ENCODE measurements at regions not wholly inside any gene's neighbourhood (a gene's known extent, or its start where the extent isn't known, plus 50 kb on each side); places are given as distances from the start of the nearest gene placed in this dataset.

DNA sequence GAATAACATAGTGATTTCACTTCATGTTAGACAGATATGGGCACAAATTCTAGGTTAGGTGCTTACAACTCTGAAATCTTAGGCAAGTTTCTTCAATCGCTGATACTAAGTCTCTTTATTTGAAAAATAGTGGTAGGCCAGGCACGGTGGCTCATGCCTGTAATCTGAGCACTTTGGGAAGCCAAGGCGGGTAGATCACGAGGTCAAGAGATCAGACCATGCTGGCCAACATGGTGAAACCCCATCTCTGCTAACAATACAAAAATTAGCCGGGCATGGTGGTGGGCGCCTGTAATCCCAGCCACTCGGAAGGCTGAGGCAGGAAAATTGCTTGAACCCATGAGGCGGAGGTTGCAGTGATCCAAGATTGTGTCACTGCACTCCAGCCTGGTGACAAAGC lies 729.4 kb downstream of the METTL15 start:
- Histone ChIP-seq H3K36me3 (ENCODE audit: control insufficient read depth in 2 of 2, extremely low read depth in 1 of 2, insufficient read depth in 1 of 2, low read length in 1 of 2) (no peaks in the 10 kb centered on the region), H3K27ac (ENCODE audit: low read length) (no peak overlapping the region), H3K9me3 (no peaks in the 10 kb centered on the region), H3K27me3 (replicated peaks in 1 of 2; ENCODE audit: control insufficient read depth in 2 of 2, extremely low read depth in 1 of 2, insufficient read depth in 2 of 2, low read length in 1 of 2) (no peaks in the 10 kb centered on the region), H3K4me3 (ENCODE audit: control insufficient read depth in 1 of 2, extremely low read depth in 1 of 2, low read length in 1 of 2) (no peak overlapping the region), H3K4me1 (ENCODE audit: control insufficient read depth in 1 of 2, extremely low read depth in 1 of 2, insufficient read depth in 2 of 2, low read length in 2 of 2) (no peaks in the 10 kb centered on the region)
- Mint-ChIP-seq H3K27ac (no peak overlapping the region), H3K36me3 (no peaks in the 10 kb centered on the region), H3K4me1 (no peaks in the 10 kb centered on the region), H3K9me3 (peaks cover 6 to 11% (median 10%) of the 10 kb centered on the region in 3 donors), H3K27me3 (no peaks in the 10 kb centered on the region), H3K4me3 (no peak overlapping the region)
- ChIA-PET POLR2A (no interaction called here), CTCF (no interaction called here)
- ATAC-seq (replicated peaks in 1 of 4) (no peak), DNase-seq (no peak)
- 84% methylated on average over 4 of the region's 8 CpGs for WGBS (ENCODE audit: insufficient coverage)

DNA sequence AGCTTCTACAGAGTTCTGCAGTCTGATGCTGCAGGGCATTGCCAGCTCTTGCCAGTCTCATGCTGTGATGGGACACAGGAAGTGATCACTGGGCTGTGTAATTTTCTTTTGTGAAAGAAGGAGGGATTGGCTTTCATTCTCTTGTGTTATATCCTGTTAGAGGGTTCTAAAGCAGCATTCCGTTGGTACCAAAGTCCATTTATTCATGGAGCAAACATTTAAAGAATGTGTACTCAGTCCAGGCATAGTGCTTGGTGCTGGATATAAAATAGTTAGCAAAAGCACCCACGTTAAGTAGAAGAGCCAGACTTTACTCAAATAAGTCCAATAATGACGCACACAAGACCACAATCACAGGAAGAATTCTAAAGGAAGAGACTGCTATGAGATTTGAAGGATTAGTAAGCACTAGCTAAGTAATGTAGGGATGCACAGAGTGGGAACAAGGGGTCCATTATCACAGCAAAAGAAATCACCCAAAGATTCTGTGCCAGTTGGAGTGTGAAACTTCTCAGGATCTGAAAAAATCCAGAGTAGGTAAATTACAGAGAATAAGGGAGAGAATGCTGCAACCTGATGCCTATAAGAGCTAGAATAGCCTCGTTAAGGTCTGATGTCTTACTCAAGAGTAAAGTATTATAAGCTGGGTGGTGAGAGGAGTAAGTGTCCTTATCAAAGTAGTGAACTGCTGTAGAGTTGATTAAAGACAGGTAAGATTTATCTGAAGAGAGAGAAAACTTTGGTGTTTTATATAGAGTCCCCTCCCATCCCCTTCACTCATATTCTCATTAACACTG lies 728.3 kb downstream of the METTL15 start:
- Histone ChIP-seq H3K9me3 (no peaks in the 10 kb centered on the region), H3K4me3 (ENCODE audit: control insufficient read depth in 1 of 2, extremely low read depth in 1 of 2, low read length in 1 of 2) (no peak overlapping the region), H3K4me1 (ENCODE audit: control insufficient read depth in 1 of 2, extremely low read depth in 1 of 2, insufficient read depth in 2 of 2, low read length in 2 of 2) (no peaks in the 10 kb centered on the region), H3K36me3 (ENCODE audit: control insufficient read depth in 2 of 2, extremely low read depth in 1 of 2, insufficient read depth in 1 of 2, low read length in 1 of 2) (no peaks in the 10 kb centered on the region), H3K27ac (ENCODE audit: low read length) (no peak overlapping the region), H3K27me3 (replicated peaks in 1 of 2; ENCODE audit: control insufficient read depth in 2 of 2, extremely low read depth in 1 of 2, insufficient read depth in 2 of 2, low read length in 1 of 2) (no peaks in the 10 kb centered on the region)
- ATAC-seq (replicated peaks in 1 of 4) (no peak), DNase-seq (no peak)
- WGBS (ENCODE audit: insufficient coverage) = 48% methylated on average over 2 of the region's 4 CpGs
- peaks cover 6 to 14% (median 11%) of the 10 kb centered on the region in 3 donors for H3K9me3 Mint-ChIP-seq
- POLR2A ChIA-PET = no interaction called here
- H3K36me3 Mint-ChIP-seq = no peaks in the 10 kb centered on the region
- H3K4me1 Mint-ChIP-seq = no peaks in the 10 kb centered on the region
- H3K4me3 Mint-ChIP-seq = no peak overlapping the region
- H3K27me3 Mint-ChIP-seq = no peaks in the 10 kb centered on the region
- no peak overlapping the region for H3K27ac Mint-ChIP-seq
- CTCF ChIA-PET = no interaction called here

DNA sequence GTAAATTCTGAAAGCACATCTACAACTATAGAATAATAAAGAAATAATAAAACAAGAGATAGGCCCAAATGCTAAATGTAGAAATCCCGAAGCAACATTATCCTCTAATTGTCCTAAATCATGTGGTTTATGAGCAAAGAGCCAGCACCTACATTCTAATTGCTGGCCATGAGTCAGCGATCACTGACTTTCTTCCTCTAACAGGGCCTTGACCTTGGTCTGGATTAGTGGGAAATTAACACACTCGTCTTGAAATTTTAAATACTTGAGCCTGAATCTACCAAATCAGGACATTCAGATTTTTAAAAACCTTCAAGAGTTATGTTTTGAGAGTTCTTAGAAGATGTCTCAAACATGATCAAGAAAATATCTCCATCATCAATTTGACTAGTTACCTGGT lies 727.6 kb downstream of the METTL15 start:
- H3K27ac Mint-ChIP-seq = no peak overlapping the region
- WGBS (ENCODE audit: insufficient coverage) = no CpG with 5 or more reads among the region's 3 CpGs
- no peak overlapping the region for H3K27ac ChIP-seq (ENCODE audit: low read length)
- no peak overlapping the region for H3K4me3 Mint-ChIP-seq
- H3K27me3 Mint-ChIP-seq = no peaks in the 10 kb centered on the region
- H3K36me3 ChIP-seq (ENCODE audit: control insufficient read depth in 2 of 2, extremely low read depth in 1 of 2, insufficient read depth in 1 of 2, low read length in 1 of 2) = no peaks in the 10 kb centered on the region
- H3K36me3 Mint-ChIP-seq = no peaks in the 10 kb centered on the region
- peaks cover 6 to 16% (median 11%) of the 10 kb centered on the region in 3 donors for H3K9me3 Mint-ChIP-seq
- DNase-seq = no peak
- H3K4me1 ChIP-seq (ENCODE audit: control insufficient read depth in 1 of 2, extremely low read depth in 1 of 2, insufficient read depth in 2 of 2, low read length in 2 of 2) = no peaks in the 10 kb centered on the region
- no peaks in the 10 kb centered on the region for H3K9me3 ChIP-seq
- H3K4me3 ChIP-seq (ENCODE audit: control insufficient read depth in 1 of 2, extremely low read depth in 1 of 2, low read length in 1 of 2) = no peak overlapping the region
- H3K4me1 Mint-ChIP-seq = no peaks in the 10 kb centered on the region
- CTCF ChIA-PET = no interaction called here
- no peaks in the 10 kb centered on the region for H3K27me3 ChIP-seq (replicated peaks in 1 of 2; ENCODE audit: control insufficient read depth in 2 of 2, extremely low read depth in 1 of 2, insufficient read depth in 2 of 2, low read length in 1 of 2)
- POLR2A ChIA-PET = no interaction called here
- no peak for ATAC-seq (replicated peaks in 1 of 4)

DNA sequence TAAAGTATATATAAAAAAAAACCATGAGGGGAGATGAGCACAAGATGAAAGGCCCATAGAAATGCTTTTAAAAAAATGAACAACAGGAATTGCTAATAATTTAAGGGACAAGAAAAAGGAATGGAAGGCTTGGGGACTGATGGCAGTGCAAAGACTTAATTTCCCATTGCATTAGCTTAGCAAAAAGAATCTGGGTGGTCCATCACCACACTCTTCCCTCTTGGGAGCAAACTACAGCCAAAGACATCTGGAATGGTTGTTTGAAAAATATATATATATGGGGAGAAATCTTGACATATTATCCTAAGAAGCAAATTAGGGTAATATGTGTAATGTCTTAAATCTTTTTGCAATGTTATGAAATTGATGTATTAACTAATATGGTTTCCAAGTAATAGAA lies 727.1 kb downstream of the METTL15 start:
- CTCF ChIA-PET = no interaction called here

DNA sequence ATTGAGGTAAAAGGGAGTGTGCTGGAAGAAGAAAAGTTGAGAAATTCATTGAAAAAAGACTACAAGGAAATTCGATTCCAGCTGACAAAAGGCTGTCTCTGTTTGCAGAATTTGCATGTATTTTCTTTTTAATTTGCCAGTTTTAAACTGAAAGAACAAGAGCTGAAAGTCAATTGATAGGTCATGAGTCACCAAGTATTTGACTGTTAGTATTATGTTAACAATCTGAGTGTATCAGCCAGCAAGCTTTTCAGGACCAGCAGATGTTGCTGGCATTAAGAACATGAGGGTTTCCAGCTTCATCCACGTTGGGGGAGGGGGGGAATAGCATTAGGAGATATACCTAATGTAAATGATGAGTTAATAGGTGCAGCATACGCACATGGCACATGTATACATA lies 726.7 kb downstream of the METTL15 start:
- CTCF ChIA-PET = no interaction called here
- WGBS (ENCODE audit: insufficient coverage) = 25% methylated on average over 2 of the region's 3 CpGs

More for the DNA sequence above, 727.1 kb downstream of the METTL15 start:
- H3K27ac ChIP-seq (ENCODE audit: low read length) = no peak overlapping the region
- no peaks in the 10 kb centered on the region for H3K4me1 ChIP-seq (ENCODE audit: control insufficient read depth in 1 of 2, extremely low read depth in 1 of 2, insufficient read depth in 2 of 2, low read length in 2 of 2)
- H3K4me1 Mint-ChIP-seq = no peaks in the 10 kb centered on the region
- H3K4me3 Mint-ChIP-seq = no peak overlapping the region
- H3K9me3 Mint-ChIP-seq = peaks cover 6 to 13% (median 11%) of the 10 kb centered on the region in 3 donors
- ATAC-seq (replicated peaks in 1 of 4) (no peak), DNase-seq (no peak)
- POLR2A ChIA-PET = no interaction called here
- no peaks in the 10 kb centered on the region for H3K27me3 Mint-ChIP-seq
- no peaks in the 10 kb centered on the region for H3K36me3 Mint-ChIP-seq
- no peak overlapping the region for H3K27ac Mint-ChIP-seq
- H3K27me3 ChIP-seq (replicated peaks in 1 of 2; ENCODE audit: control insufficient read depth in 2 of 2, extremely low read depth in 1 of 2, insufficient read depth in 2 of 2, low read length in 1 of 2) = no peaks in the 10 kb centered on the region
- H3K36me3 ChIP-seq (ENCODE audit: control insufficient read depth in 2 of 2, extremely low read depth in 1 of 2, insufficient read depth in 1 of 2, low read length in 1 of 2) = no peaks in the 10 kb centered on the region
- no peak overlapping the region for H3K4me3 ChIP-seq (ENCODE audit: control insufficient read depth in 1 of 2, extremely low read depth in 1 of 2, low read length in 1 of 2)
- H3K9me3 ChIP-seq = no peaks in the 10 kb centered on the region

DNA sequence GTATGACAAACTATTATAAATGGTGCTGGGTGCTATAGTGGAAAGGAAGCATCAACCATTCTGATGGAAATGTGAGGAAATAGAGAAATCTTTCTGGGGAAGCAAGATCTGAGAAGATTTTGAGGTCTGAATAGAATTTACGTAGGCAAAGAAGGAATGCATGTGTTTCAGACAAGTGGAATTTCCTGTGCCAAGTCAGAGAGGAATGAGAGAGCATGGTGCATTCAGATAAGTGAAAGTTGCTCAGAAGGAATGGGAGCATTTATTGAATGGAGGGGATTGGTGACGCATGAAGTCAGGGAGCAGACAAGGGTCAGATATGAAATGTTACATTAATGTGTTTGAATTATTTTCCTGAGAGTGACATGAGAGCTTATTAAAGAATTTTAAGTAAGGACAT lies 725.5 kb downstream of the METTL15 start:
- ChIA-PET POLR2A (no interaction called here), CTCF (no interaction called here)
- 68% methylated on average over 2 of the region's 2 CpGs for WGBS (ENCODE audit: insufficient coverage)
- Histone ChIP-seq H3K4me3 (ENCODE audit: control insufficient read depth in 1 of 2, extremely low read depth in 1 of 2, low read length in 1 of 2) (no peak overlapping the region), H3K4me1 (ENCODE audit: control insufficient read depth in 1 of 2, extremely low read depth in 1 of 2, insufficient read depth in 2 of 2, low read length in 2 of 2) (no peaks in the 10 kb centered on the region), H3K36me3 (ENCODE audit: control insufficient read depth in 2 of 2, extremely low read depth in 1 of 2, insufficient read depth in 1 of 2, low read length in 1 of 2) (no peaks in the 10 kb centered on the region), H3K27ac (ENCODE audit: low read length) (no peak overlapping the region), H3K27me3 (replicated peaks in 1 of 2; ENCODE audit: control insufficient read depth in 2 of 2, extremely low read depth in 1 of 2, insufficient read depth in 2 of 2, low read length in 1 of 2) (no peaks in the 10 kb centered on the region), H3K9me3 (peaks cover 2% of the 10 kb centered on the region)
- Mint-ChIP-seq H3K4me3 (no peak overlapping the region), H3K9me3 (peaks cover 9 to 22% (median 11%) of the 10 kb centered on the region in 3 donors), H3K27me3 (no peaks in the 10 kb centered on the region), H3K4me1 (no peaks in the 10 kb centered on the region), H3K27ac (no peak overlapping the region), H3K36me3 (no peaks in the 10 kb centered on the region)
- DNase-seq = no peak
- no peak for ATAC-seq (replicated peaks in 1 of 4)

More for the DNA sequence above, 726.7 kb downstream of the METTL15 start:
- H3K4me1 ChIP-seq (ENCODE audit: control insufficient read depth in 1 of 2, extremely low read depth in 1 of 2, insufficient read depth in 2 of 2, low read length in 2 of 2) = no peaks in the 10 kb centered on the region
- no peak for DNase-seq
- ATAC-seq (replicated peaks in 1 of 4) = no peak
- no peaks in the 10 kb centered on the region for H3K36me3 ChIP-seq (ENCODE audit: control insufficient read depth in 2 of 2, extremely low read depth in 1 of 2, insufficient read depth in 1 of 2, low read length in 1 of 2)
- H3K4me3 Mint-ChIP-seq = no peak overlapping the region
- POLR2A ChIA-PET = no interaction called here
- peaks cover 6 to 13% (median 11%) of the 10 kb centered on the region in 3 donors for H3K9me3 Mint-ChIP-seq
- no peak overlapping the region for H3K27ac ChIP-seq (ENCODE audit: low read length)
- H3K4me1 Mint-ChIP-seq = no peaks in the 10 kb centered on the region
- no peak overlapping the region for H3K27ac Mint-ChIP-seq
- no peaks in the 10 kb centered on the region for H3K36me3 Mint-ChIP-seq
- no peaks in the 10 kb centered on the region for H3K27me3 ChIP-seq (replicated peaks in 1 of 2; ENCODE audit: control insufficient read depth in 2 of 2, extremely low read depth in 1 of 2, insufficient read depth in 2 of 2, low read length in 1 of 2)
- H3K9me3 ChIP-seq = no peaks in the 10 kb centered on the region
- no peak overlapping the region for H3K4me3 ChIP-seq (ENCODE audit: control insufficient read depth in 1 of 2, extremely low read depth in 1 of 2, low read length in 1 of 2)
- H3K27me3 Mint-ChIP-seq = no peaks in the 10 kb centered on the region

DNA sequence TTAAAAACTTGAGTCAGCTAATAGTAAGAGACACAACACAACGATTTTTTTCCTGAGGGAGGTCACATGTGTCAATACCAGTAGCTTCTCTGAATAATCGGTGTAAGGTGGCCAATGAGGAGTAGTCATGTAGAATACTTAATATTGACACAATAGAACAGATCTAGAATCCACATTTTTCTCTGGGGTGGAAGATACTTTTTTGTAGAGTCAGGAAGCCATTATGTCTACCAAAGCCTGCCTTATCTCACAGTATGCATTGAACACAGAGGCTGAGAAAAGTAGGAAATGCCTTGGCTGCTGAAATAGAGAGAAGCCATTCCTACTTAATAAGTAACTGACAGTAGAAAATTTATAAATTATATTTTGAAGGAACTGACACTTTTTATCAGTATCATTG lies 725.0 kb downstream of the METTL15 start:
- H3K27ac ChIP-seq (ENCODE audit: low read length) = no peak overlapping the region
- H3K36me3 Mint-ChIP-seq = no peaks in the 10 kb centered on the region
- no peak overlapping the region for H3K27ac Mint-ChIP-seq
- no peak overlapping the region for H3K4me3 ChIP-seq (ENCODE audit: control insufficient read depth in 1 of 2, extremely low read depth in 1 of 2, low read length in 1 of 2)
- no peaks in the 10 kb centered on the region for H3K27me3 Mint-ChIP-seq
- peaks cover 2% of the 10 kb centered on the region for H3K9me3 ChIP-seq
- no peak for ATAC-seq (replicated peaks in 1 of 4)
- peaks cover 8 to 22% (median 11%) of the 10 kb centered on the region in 3 donors for H3K9me3 Mint-ChIP-seq
- ChIA-PET POLR2A (no interaction called here), CTCF (no interaction called here)
- no peak overlapping the region for H3K4me3 Mint-ChIP-seq
- no peak for DNase-seq
- H3K36me3 ChIP-seq (ENCODE audit: control insufficient read depth in 2 of 2, extremely low read depth in 1 of 2, insufficient read depth in 1 of 2, low read length in 1 of 2) = no peaks in the 10 kb centered on the region
- WGBS (ENCODE audit: insufficient coverage) = no CpG with 5 or more reads among the region's 2 CpGs
- no peaks in the 10 kb centered on the region for H3K27me3 ChIP-seq (replicated peaks in 1 of 2; ENCODE audit: control insufficient read depth in 2 of 2, extremely low read depth in 1 of 2, insufficient read depth in 2 of 2, low read length in 1 of 2)
- no peaks in the 10 kb centered on the region for H3K4me1 Mint-ChIP-seq
- no peaks in the 10 kb centered on the region for H3K4me1 ChIP-seq (ENCODE audit: control insufficient read depth in 1 of 2, extremely low read depth in 1 of 2, insufficient read depth in 2 of 2, low read length in 2 of 2)
